NCI-H2227 (cell line): ENCODE measurements at regions not wholly inside any gene's neighbourhood (a gene's known extent, or its start where the extent isn't known, plus 50 kb on each side); places are given as distances from the start of the nearest gene placed in this dataset.
A peak's percentile ranks its signal among the peaks of the same experiment; 100 is the strongest.

Source experiments
- DNase-seq: peaks from one replicate; lab custom pipeline; 2025; ENCODE audit not compliant: unreplicated experiment; lab: John Stamatoyannopoulos, UW

GRCh38 chrX:104310090-104310489 is 55.4 kb upstream of the ESX1 start:
- DNase-seq = peak; percentile 11

- DNase-seq = no peak
Measured at GRCh38 chrX:104309169-104309568, 54.4 kb upstream of the ESX1 start.

- no peak for DNase-seq
Measured at GRCh38 chrX:104307341-104307740, 52.6 kb upstream of the ESX1 start.

GRCh38 chrX:104306180-104306579 is 51.4 kb upstream of the ESX1 start:
- no peak for DNase-seq
